Uterus (tissue), 3 donors: ENCODE measurements at regions not wholly inside any gene's neighbourhood (a gene's known extent, or its start where the extent isn't known, plus 50 kb on each side); places are given as distances from the start of the nearest gene placed in this dataset.
A peak's percentile ranks its signal among the peaks of the same experiment; 100 is the strongest.

Source experiments
- DNase-seq, 2 donors: peaks; one replicate each; pipeline ENCODE4 v3.0.0-alpha.2; 2019 to 2020
- H3K27ac ChIP-seq, 2 donors: fragments of 200-600 bp; sonication (generic); 1 replicate in 1 of 2; 2 replicates in 1 of 2; pipeline ENCODE4 v1.5.1; 2016 to 2018
- H3K27me3 ChIP-seq, 2 donors: fragments of 200-600 bp; sonication (generic); one replicate each; pipeline ENCODE4 v1.5.1; 2018 to 2019; ENCODE audit warnings: control low read depth in 1 of 2
- H3K36me3 ChIP-seq, 2 donors: fragments of 200-600 bp; sonication (generic); one replicate each; pipeline ENCODE4 v1.5.1; 2019; ENCODE audit warnings: control low read depth in 1 of 2
- H3K4me1 ChIP-seq, 2 donors: fragments of 200-600 bp; sonication (generic); one replicate each; pipeline ENCODE4 v1.5.1; 2018 to 2019; ENCODE audit warnings: control low read depth in 1 of 2
- H3K4me3 ChIP-seq, 2 donors: fragments of 200-600 bp; sonication (generic); 1 replicate in 1 of 2; 2 replicates in 1 of 2; pipeline ENCODE4 v1.5.1; 2018 to 2019; ENCODE audit warnings: mild to moderate bottlenecking in 1 of 2
- H3K9me3 ChIP-seq, 2 donors: fragments of 200-600 bp; sonication (generic); one replicate each; pipeline ENCODE4 v1.5.1; 2019; ENCODE audit warnings: control low read depth in 1 of 2
- POLR2A ChIP-seq, 2 donors: fragments of 450-650 bp; IDR thresholded peaks; one replicate each; pipeline ENCODE4 v1.6.1; 2016; ENCODE audit warnings: antibody characterized with exemption in 2 of 2, mild to moderate bottlenecking in 1 of 2, moderate library complexity in 1 of 2
- intact Hi-C: fragments of 100-400 bp; cut with DNase I; formaldehyde crosslinking; loops from one replicate; pipeline ENCODE4 v1.15.1; 2023; ENCODE audit warnings: low total_unique reads
- TF ChIP-seq, protein P1 (sequence below), 4 experiments: fragments of 200-600 bp in 2 of 4; fragments of 450-650 bp in 2 of 4; sonication (generic) in 2 of 4; IDR thresholded peaks; one replicate each; pipeline ENCODE4 v1.5.1; 2016 to 2019; ENCODE audit warnings: antibody characterized with exemption in 4 of 4, mild to moderate bottlenecking in 2 of 4, moderate library complexity in 1 of 4
- donor health status: DM: yes; HTN: yes; CAD: no.

DNA sequence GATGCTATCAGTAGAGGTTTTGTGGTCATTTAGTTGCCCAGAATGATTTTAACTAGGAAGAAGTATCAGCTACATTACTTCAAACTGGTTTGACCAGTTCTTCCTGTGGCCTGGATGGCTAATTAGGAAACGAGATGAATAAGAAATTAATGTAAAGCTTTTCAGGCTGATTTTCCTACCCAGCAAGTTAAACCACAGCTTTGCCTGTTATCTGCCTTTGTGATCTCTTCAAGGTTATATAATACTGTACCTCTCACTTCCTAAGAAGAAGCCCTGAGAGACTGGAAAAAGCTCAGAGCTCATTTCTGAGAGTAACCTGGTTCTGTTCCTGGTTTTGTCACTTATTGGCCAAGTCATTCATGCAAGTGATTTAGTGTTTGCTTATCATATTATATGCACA lies 782.2 kb upstream of the GOLIM4 start:
- intact Hi-C loops, result no loop called here
- no peaks in the 10 kb centered on the region for H3K36me3 ChIP-seq
- no peak for TF ChIP-seq POLR2A (IDR thresholded peaks at IDR 0.05)
- TF ChIP-seq, protein P1, sequence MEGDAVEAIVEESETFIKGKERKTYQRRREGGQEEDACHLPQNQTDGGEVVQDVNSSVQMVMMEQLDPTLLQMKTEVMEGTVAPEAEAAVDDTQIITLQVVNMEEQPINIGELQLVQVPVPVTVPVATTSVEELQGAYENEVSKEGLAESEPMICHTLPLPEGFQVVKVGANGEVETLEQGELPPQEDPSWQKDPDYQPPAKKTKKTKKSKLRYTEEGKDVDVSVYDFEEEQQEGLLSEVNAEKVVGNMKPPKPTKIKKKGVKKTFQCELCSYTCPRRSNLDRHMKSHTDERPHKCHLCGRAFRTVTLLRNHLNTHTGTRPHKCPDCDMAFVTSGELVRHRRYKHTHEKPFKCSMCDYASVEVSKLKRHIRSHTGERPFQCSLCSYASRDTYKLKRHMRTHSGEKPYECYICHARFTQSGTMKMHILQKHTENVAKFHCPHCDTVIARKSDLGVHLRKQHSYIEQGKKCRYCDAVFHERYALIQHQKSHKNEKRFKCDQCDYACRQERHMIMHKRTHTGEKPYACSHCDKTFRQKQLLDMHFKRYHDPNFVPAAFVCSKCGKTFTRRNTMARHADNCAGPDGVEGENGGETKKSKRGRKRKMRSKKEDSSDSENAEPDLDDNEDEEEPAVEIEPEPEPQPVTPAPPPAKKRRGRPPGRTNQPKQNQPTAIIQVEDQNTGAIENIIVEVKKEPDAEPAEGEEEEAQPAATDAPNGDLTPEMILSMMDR (IDR thresholded peaks at IDR 0.05), result no peak
- no peaks in the 10 kb centered on the region for H3K9me3 ChIP-seq
- no peak for DNase-seq
- H3K27ac ChIP-seq, result no peak overlapping the region
- no peak overlapping the region for H3K4me3 ChIP-seq
- H3K4me1 ChIP-seq, result no peaks in the 10 kb centered on the region
- H3K27me3 ChIP-seq, result no peaks in the 10 kb centered on the region

DNA sequence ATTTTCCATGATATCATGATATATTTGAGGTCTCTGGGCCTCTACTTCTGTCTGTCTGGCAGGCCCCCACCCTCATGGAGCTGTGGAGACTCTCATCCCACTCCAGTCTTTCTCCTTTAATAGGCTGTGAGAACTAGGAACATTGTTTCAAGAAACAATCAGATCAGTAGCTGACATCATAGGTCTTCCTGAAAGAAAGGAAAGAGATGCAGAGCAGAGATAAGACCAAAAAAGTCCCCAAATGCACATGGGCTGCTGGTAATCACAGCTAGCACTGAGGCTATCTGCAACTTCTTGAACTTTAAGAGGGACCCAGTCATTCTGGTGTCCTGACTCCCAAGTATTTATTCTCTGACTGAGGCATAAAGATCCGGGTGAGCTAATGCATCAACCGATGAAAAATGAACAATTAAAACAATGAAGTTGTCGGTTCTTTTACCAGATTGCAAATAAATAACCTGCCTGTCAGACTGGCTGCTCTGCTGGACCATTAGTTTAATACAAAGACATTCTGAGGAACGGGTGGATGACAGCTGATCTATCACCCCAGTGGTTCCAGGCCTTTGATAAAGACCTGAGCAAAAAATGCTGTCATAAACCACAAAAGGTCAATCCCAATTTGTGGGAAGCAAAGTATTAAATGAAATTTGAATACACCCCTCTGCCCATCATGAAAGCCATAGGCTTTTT lies 780.8 kb upstream of the GOLIM4 start:
- Histone ChIP-seq H3K36me3 (no peaks in the 10 kb centered on the region), H3K27me3 (no peaks in the 10 kb centered on the region), H3K27ac (no peak overlapping the region), H3K4me1 (no peaks in the 10 kb centered on the region), H3K4me3 (no peak overlapping the region), H3K9me3 (no peaks in the 10 kb centered on the region)
- DNase-seq, result no peak
- intact Hi-C loops, result no loop called here
- TF ChIP-seq, protein P1 (IDR thresholded peaks at IDR 0.05), result no peak
- TF ChIP-seq POLR2A (IDR thresholded peaks at IDR 0.05), result no peak

DNA sequence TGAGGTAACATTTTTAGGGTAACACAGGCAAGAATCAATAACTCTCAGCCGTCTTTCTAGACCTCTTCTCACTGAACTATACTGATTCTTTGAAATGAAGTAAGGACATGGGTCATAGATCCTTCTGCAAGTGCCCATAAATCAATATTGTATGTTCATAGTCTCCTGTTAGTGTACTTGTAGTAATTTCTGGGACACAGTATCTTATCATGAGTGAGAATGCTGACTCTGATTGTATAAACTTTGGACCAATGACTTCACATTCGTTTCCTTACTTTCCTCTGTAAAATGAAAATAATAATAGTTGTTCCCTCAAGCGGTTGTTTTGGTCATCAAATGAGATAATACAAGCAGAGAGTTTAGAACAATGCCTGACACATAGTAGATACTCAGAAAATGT lies 777.1 kb upstream of the GOLIM4 start:
- Histone ChIP-seq H3K27me3 (no peaks in the 10 kb centered on the region), H3K36me3 (no peaks in the 10 kb centered on the region), H3K27ac (no peak overlapping the region), H3K9me3 (no peaks in the 10 kb centered on the region), H3K4me1 (no peaks in the 10 kb centered on the region), H3K4me3 (no peak overlapping the region)
- intact Hi-C loops, result no loop called here
- DNase-seq, result no peak
- TF ChIP-seq, protein P1 (IDR thresholded peaks at IDR 0.05), result no peak
- TF ChIP-seq POLR2A (IDR thresholded peaks at IDR 0.05), result no peak

DNA sequence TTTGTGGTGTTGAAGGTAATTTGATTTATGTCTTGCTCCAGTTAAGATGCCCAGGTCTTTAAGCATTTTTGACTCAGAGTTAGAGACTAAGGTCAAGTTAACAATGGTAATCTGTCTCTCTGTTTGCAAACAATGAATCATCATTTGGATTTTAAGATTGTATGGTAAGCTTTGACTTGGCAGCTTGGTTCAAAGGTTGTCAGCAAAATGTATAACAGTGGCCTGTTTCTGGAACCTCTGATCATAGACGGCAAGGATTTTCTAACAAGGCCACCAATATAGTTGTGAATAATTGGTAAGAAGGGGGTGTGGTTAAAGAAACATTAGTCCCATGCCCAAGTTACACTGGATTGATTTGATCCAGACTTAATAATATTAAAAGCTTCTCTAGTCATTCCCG lies 775.2 kb upstream of the GOLIM4 start:
- DNase-seq, result no peak
- intact Hi-C loops, result no loop called here
- Histone ChIP-seq H3K36me3 (no peaks in the 10 kb centered on the region), H3K4me1 (no peaks in the 10 kb centered on the region), H3K9me3 (no peaks in the 10 kb centered on the region), H3K4me3 (no peak overlapping the region), H3K27ac (no peak overlapping the region), H3K27me3 (no peaks in the 10 kb centered on the region)
- TF ChIP-seq, protein P1 (IDR thresholded peaks at IDR 0.05), result no peak
- TF ChIP-seq POLR2A (IDR thresholded peaks at IDR 0.05), result no peak

DNA sequence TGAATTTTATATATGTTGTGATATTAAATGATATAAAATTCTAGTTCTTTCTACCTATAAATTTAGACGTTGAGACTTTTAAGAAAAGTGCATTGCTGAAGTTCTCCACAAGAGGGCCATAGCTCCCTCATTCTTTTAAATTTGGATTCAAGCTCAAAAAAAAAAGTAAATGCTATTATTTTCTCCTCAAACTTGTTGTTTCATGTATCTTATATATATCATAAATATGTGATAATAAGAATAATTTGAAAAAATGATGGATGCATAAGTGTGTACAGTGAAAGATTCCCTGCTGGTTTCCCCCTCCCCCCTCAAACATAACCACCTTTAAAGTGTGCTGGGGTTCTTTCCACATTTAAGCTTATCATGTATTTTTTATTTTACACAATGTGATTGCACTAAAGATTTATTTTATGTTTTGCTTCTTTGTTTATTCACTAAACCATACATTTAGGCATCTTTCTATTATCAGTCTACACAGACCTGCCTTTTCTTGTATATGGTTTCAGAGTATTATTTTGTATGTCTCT lies 769.4 kb upstream of the GOLIM4 start:
- TF ChIP-seq, protein P1 (IDR thresholded peaks at IDR 0.05), result peak in 3 of 4 experiments; percentile 18 to 49 (median 47)
- TF ChIP-seq POLR2A (IDR thresholded peaks at IDR 0.05), result no peak
- Histone ChIP-seq H3K4me1 (no peaks in the 10 kb centered on the region), H3K4me3 (no peak overlapping the region), H3K27me3 (no peaks in the 10 kb centered on the region), H3K9me3 (no peaks in the 10 kb centered on the region), H3K27ac (no peak overlapping the region), H3K36me3 (no peaks in the 10 kb centered on the region)
- no peak for DNase-seq
- intact Hi-C loops, result no loop called here
